SK-N-SH treated with all-trans-retinoic acid at 6 μM for 48 hours (cell line): ENCODE measurements at regions not wholly inside any gene's neighbourhood (a gene's known extent, or its start where the extent isn't known, plus 50 kb on each side); places are given as distances from the start of the nearest gene placed in this dataset.

ENCODE experiments used
- ARNTL ChIP-seq: fragments of 450-650 bp; formaldehyde crosslinking; IDR thresholded peaks from 2 replicates; pipeline ENCODE4 v1.5.0; 2020; ENCODE audit warnings: low read depth, mild to moderate bottlenecking, moderate library complexity, borderline replicate concordance
- CSDC2 ChIP-seq: fragments of 250-450 bp; sonication (Bioruptor Pico); IDR thresholded peaks from 2 replicates; pipeline ENCODE4 v1.5.0; 2020; ENCODE audit warnings: mild to moderate bottlenecking, moderate library complexity
- ESRRG ChIP-seq: fragments of 250-450 bp; sonication (Bioruptor Pico); IDR thresholded peaks from 2 replicates; pipeline ENCODE4 v1.6.1; 2021; ENCODE audit warnings: mild to moderate bottlenecking
- OSR1 ChIP-seq: fragments of 250-450 bp; sonication (Bioruptor Pico); IDR thresholded peaks from 2 replicates; pipeline ENCODE4 v1.8.0; 2022; ENCODE audit warnings: moderate library complexity, mild to moderate bottlenecking, inconsistent platforms
- PATZ1 ChIP-seq: fragments of 250-450 bp; sonication (Bioruptor Pico); IDR thresholded peaks from 2 replicates; pipeline ENCODE4 v1.8.0; 2020; ENCODE audit warnings: mild to moderate bottlenecking, moderate library complexity, borderline replicate concordance
- PPARA ChIP-seq: fragments of 250-450 bp; sonication (Bioruptor Pico); IDR thresholded peaks from 2 replicates; pipeline ENCODE4 v1.5.0; 2020; ENCODE audit warnings: mild to moderate bottlenecking, borderline replicate concordance
- RARB ChIP-seq: fragments of 250-450 bp; sonication (Bioruptor Pico); IDR thresholded peaks from 2 replicates; pipeline ENCODE4 v1.8.0; 2021; ENCODE audit warnings: mild to moderate bottlenecking, moderate library complexity
- TCF4 ChIP-seq: fragments of 250-450 bp; sonication (Bioruptor Pico); IDR thresholded peaks from 2 replicates; pipeline ENCODE4 v1.8.0; 2021; ENCODE audit warnings: mild to moderate bottlenecking, moderate library complexity, borderline replicate concordance
- TSHZ2 ChIP-seq: fragments of 250-450 bp; sonication (Bioruptor Pico); IDR thresholded peaks from 2 replicates; pipeline ENCODE4 v1.5.0; 2020; ENCODE audit warnings: mild to moderate bottlenecking, moderate library complexity
- ZC3H10 ChIP-seq: fragments of 250-450 bp; sonication (Bioruptor Pico); IDR thresholded peaks from 2 replicates; pipeline ENCODE4 v1.5.1; 2021; ENCODE audit warnings: mild to moderate bottlenecking, moderate library complexity
- ZFP3 ChIP-seq: fragments of 250-450 bp; sonication (Bioruptor Pico); IDR thresholded peaks from 2 replicates; pipeline ENCODE4 v1.5.0; 2020; ENCODE audit warnings: mild to moderate bottlenecking, moderate library complexity
- ZFP30 ChIP-seq: fragments of 450-650 bp; formaldehyde crosslinking; IDR thresholded peaks from 2 replicates; pipeline ENCODE4 v1.5.0; 2022; ENCODE audit warnings: mild to moderate bottlenecking, moderate library complexity
- ZNF565 ChIP-seq: fragments of 450-650 bp; formaldehyde crosslinking; conservative IDR thresholded peaks from 2 replicates; pipeline ENCODE4 v1.5.0; 2020; ENCODE audit warnings: low read depth, mild to moderate bottlenecking, moderate library complexity
- ZNF8 ChIP-seq: fragments of 450-650 bp; formaldehyde crosslinking; IDR thresholded peaks from 2 replicates; pipeline ENCODE4 v1.5.0; 2020; ENCODE audit warnings: mild to moderate bottlenecking, moderate library complexity

- TF ChIP-seq ZFP3 (CRISPR knock-in tag) = no peak
- TF ChIP-seq ESRRG (CRISPR knock-in tag) = no peak
- TF ChIP-seq PPARA (CRISPR knock-in tag) = no peak
- no peak for TF ChIP-seq ZFP30
- no peak for TF ChIP-seq CSDC2
- TF ChIP-seq RARB (CRISPR knock-in tag) = no peak
- no peak for TF ChIP-seq OSR1 (CRISPR knock-in tag)
- TF ChIP-seq TCF4 (CRISPR knock-in tag) = no peak
- TF ChIP-seq ZNF565 (CRISPR knock-in tag) = no peak
- no peak for TF ChIP-seq PATZ1 (CRISPR knock-in tag)
- no peak for TF ChIP-seq ZNF8 (CRISPR knock-in tag)
- no peak for TF ChIP-seq ARNTL (CRISPR knock-in tag)
- no peak for TF ChIP-seq ZC3H10 (CRISPR knock-in tag)
- no peak for TF ChIP-seq TSHZ2
Observed at GRCh38 chr10:6850452-6850851, 270.4 kb upstream of the PRKCQ start.
